ENCODE measurements at regions not wholly inside any gene's neighbourhood (a gene's known extent, or its start where the extent isn't known, plus 50 kb on each side); places are given as distances from the start of the nearest gene placed in this dataset.
A peak's percentile ranks its signal among the peaks of the same experiment; 100 is the strongest.

DNA sequence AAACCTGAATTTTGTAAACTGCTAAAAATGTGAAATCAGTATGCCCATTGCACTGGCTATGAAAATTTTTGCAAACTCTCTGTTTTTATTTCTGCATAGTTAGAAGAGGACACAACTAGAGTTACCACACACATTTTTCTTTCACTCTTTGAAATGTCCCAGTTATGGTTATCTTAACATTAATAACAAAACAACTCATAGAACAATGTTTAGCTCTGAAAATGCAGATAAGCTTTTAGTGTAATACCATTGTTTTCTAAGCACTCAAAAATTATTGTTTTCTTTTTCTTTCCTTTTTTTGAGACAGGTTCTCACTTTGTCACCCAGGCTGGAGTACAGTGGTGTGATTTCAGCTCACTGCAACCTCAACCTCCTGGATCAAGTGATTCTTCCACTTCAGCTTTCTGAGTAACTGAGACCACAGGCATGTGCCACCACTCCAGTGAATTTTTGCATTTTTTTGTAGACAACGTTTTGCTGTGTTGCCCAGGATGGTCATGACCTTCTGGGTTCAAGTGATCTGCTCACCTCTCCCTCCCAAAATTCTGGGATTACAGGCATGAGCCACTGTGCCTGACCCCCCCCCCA, 1204.5 kb upstream of the ZEB2 start:
- Mint-ChIP-seq H3K4me1 (ENCODE audit: low read depth, unreplicated experiment) (peaks cover 8% of the 10 kb centered on the region), H3K27ac (ENCODE audit: unreplicated experiment) (no peak overlapping the region)

DNA sequence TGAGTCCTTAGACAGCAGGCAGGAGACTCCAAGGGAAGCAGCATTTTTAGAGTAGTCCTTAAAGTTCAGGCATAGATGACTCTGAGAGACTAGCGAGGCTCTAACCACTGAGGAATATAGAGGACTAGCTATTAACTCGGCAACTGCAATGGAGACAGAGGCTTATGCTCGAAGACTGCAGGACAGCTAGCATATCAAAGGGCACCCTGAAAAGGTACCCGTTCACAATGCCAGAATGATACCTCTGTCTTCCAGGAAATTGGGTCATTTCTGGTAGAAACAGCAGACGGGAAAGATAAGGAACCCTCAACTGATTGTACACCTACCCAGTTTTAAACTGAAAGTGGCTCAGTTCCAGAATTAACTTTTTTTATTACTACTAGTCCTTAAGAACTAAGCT, 1204.0 kb upstream of the ZEB2 start:
- H2AFZ ChIP-seq (ENCODE audit: low read depth, low read length): no peak overlapping the region
- TF ChIP-seq EZH2 (IDR thresholded peaks at IDR 0.05; ENCODE audit: insufficient read depth, low read length) (no peak), CTCF (IDR thresholded peaks at IDR 0.05; ENCODE audit: insufficient read depth, low read depth, low read length) (no peak)
- H3K9ac ChIP-seq (ENCODE audit: low read length): no peak overlapping the region
- Mint-ChIP-seq H3K9me3 (ENCODE audit: unreplicated experiment) (no peaks in the 10 kb centered on the region), H3K4me3 (ENCODE audit: unreplicated experiment) (no peak overlapping the region), H3K27me3 (ENCODE audit: low read depth, unreplicated experiment) (no peaks in the 10 kb centered on the region), H3K27ac (ENCODE audit: unreplicated experiment) (no peak overlapping the region), H3K36me3 (ENCODE audit: low read depth, unreplicated experiment) (no peaks in the 10 kb centered on the region), H3K4me1 (ENCODE audit: low read depth, unreplicated experiment) (peaks cover 8% of the 10 kb centered on the region)
- no peaks in the 10 kb centered on the region for H3K36me3 ChIP-seq (ENCODE audit: insufficient read depth, low read length)
- no peak overlapping the region for H3K4me2 ChIP-seq (ENCODE audit: low read length)
- DNase-seq (ENCODE audit: low read depth) (peak; percentile 38), FAIRE-seq (no peak)
- no peaks in the 10 kb centered on the region for H4K20me1 ChIP-seq (ENCODE audit: insufficient read depth, low read length)
- H3K79me2 ChIP-seq (ENCODE audit: insufficient read depth, low read length): no peaks in the 10 kb centered on the region
- H3K27ac ChIP-seq (ENCODE audit: low read depth, low read length): no peak overlapping the region
- H3K4me3 ChIP-seq (ENCODE audit: insufficient read depth, low read depth, low read length): no peak overlapping the region
- H3K9me3 ChIP-seq (ENCODE audit: insufficient read depth, low read depth, low read length): no peaks in the 10 kb centered on the region
- no peaks in the 10 kb centered on the region for H3K27me3 ChIP-seq (ENCODE audit: insufficient read depth, low read length)
- H3K4me1 ChIP-seq (ENCODE audit: insufficient read depth, low read length): no peaks in the 10 kb centered on the region

More for the DNA sequence above, 1204.5 kb upstream of the ZEB2 start:
- no peak overlapping the region for H3K27ac ChIP-seq (ENCODE audit: low read depth, low read length)
- no peaks in the 10 kb centered on the region for H3K9me3 Mint-ChIP-seq (ENCODE audit: unreplicated experiment)
- peak; percentile 72 for DNase-seq (ENCODE audit: low read depth)
- TF ChIP-seq EZH2 (IDR thresholded peaks at IDR 0.05; ENCODE audit: insufficient read depth, low read length) (no peak), CTCF (IDR thresholded peaks at IDR 0.05; ENCODE audit: insufficient read depth, low read depth, low read length) (no peak)
- no peaks in the 10 kb centered on the region for H3K27me3 Mint-ChIP-seq (ENCODE audit: low read depth, unreplicated experiment)
- no peaks in the 10 kb centered on the region for H3K4me1 ChIP-seq (ENCODE audit: insufficient read depth, low read length)
- no peak overlapping the region for H3K4me3 ChIP-seq (ENCODE audit: insufficient read depth, low read depth, low read length)
- no peak overlapping the region for H3K9ac ChIP-seq (ENCODE audit: low read length)
- FAIRE-seq: no peak
- no peaks in the 10 kb centered on the region for H3K9me3 ChIP-seq (ENCODE audit: insufficient read depth, low read depth, low read length)
- H3K4me2 ChIP-seq (ENCODE audit: low read length): no peak overlapping the region
- H3K36me3 ChIP-seq (ENCODE audit: insufficient read depth, low read length): no peaks in the 10 kb centered on the region
- H3K79me2 ChIP-seq (ENCODE audit: insufficient read depth, low read length): no peaks in the 10 kb centered on the region
- H3K4me3 Mint-ChIP-seq (ENCODE audit: unreplicated experiment): no peak overlapping the region
- no peaks in the 10 kb centered on the region for H3K27me3 ChIP-seq (ENCODE audit: insufficient read depth, low read length)
- no peaks in the 10 kb centered on the region for H3K36me3 Mint-ChIP-seq (ENCODE audit: low read depth, unreplicated experiment)
- H4K20me1 ChIP-seq (ENCODE audit: insufficient read depth, low read length): no peaks in the 10 kb centered on the region
- H2AFZ ChIP-seq (ENCODE audit: low read depth, low read length): no peak overlapping the region

DNA sequence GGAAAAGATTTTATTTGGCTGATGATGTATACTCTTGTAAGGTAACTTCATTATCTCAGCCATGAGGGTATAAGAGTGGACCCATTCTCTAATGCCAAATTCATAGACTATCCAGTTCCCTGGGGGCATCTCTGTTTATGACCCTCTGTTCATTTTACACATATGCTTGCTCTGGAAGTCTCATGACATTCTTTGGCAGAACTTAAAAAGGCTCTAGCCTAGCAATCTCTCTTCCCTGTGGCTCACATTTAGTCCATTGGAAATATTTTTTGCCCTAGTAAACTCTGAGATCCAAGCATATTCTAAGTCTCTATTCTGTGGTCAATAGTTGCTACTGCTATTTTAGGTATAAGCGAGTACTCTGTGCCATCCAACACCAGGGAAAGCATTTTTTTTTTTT, 1201.8 kb upstream of the ZEB2 start:
- Histone ChIP-seq H3K36me3 (ENCODE audit: insufficient read depth, low read length) (no peaks in the 10 kb centered on the region), H3K79me2 (ENCODE audit: insufficient read depth, low read length) (no peaks in the 10 kb centered on the region), H3K9me3 (ENCODE audit: insufficient read depth, low read depth, low read length) (no peaks in the 10 kb centered on the region), H3K4me3 (ENCODE audit: insufficient read depth, low read depth, low read length) (no peak overlapping the region), H2AFZ (ENCODE audit: low read depth, low read length) (no peak overlapping the region), H4K20me1 (ENCODE audit: insufficient read depth, low read length) (no peaks in the 10 kb centered on the region), H3K9ac (ENCODE audit: low read length) (no peak overlapping the region), H3K27ac (ENCODE audit: low read depth, low read length) (no peak overlapping the region), H3K27me3 (ENCODE audit: insufficient read depth, low read length) (no peaks in the 10 kb centered on the region), H3K4me2 (ENCODE audit: low read length) (no peak overlapping the region), H3K4me1 (ENCODE audit: insufficient read depth, low read length) (no peaks in the 10 kb centered on the region)
- Mint-ChIP-seq H3K4me3 (ENCODE audit: unreplicated experiment) (no peak overlapping the region), H3K36me3 (ENCODE audit: low read depth, unreplicated experiment) (no peaks in the 10 kb centered on the region), H3K9me3 (ENCODE audit: unreplicated experiment) (no peaks in the 10 kb centered on the region), H3K4me1 (ENCODE audit: low read depth, unreplicated experiment) (peaks cover 8% of the 10 kb centered on the region), H3K27ac (ENCODE audit: unreplicated experiment) (no peak overlapping the region), H3K27me3 (ENCODE audit: low read depth, unreplicated experiment) (no peaks in the 10 kb centered on the region)
- TF ChIP-seq EZH2 (IDR thresholded peaks at IDR 0.05; ENCODE audit: insufficient read depth, low read length) (no peak), CTCF (IDR thresholded peaks at IDR 0.05; ENCODE audit: insufficient read depth, low read depth, low read length) (no peak)
- DNase-seq (ENCODE audit: low read depth) (no peak), FAIRE-seq (no peak)

All from astrocyte (in vitro differentiated cells and primary cell).